RCC 7860 (cell line): ENCODE measurements at regions not wholly inside any gene's neighbourhood (a gene's known extent, or its start where the extent isn't known, plus 50 kb on each side); places are given as distances from the start of the nearest gene placed in this dataset.
A peak's percentile ranks its signal among the peaks of the same experiment; 100 is the strongest.
"Not testable (repeated sequence)": the region's sequence is repeated elsewhere in the genome, so short reads cannot be mapped to it uniquely, and the experiment has no call there.

Source experiments
- DNase-seq: peaks from one replicate; pipeline ENCODE4 v3.0.0-alpha.2; 2015; ENCODE audit warnings: low spot score
- FAIRE-seq: peaks from 2 replicates; lab custom pipeline; 2012; peaks lifted over from hg19 to GRCh38; lab: Jason Lieb, UNC

DNA sequence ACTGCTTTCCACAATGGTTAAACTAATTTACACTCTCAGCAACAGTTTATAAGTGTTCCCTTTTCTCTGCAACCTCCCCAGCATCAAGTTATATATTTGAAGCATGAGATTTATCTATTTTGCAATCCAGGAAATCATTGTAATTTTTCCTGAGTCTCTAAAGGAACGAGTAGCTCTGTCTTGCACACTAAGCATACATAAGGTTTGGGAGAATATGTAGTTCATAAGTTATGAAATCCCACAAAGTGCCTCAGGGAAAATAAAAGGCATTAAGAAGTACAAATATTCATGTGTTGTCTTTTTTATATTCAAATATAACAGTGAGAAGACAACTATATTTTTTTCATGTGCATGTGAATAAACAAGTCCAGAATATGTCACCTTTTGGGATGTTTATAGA is 377.1 kb upstream of the RORB start:
- no peak for FAIRE-seq
- DNase-seq: no peak

DNA sequence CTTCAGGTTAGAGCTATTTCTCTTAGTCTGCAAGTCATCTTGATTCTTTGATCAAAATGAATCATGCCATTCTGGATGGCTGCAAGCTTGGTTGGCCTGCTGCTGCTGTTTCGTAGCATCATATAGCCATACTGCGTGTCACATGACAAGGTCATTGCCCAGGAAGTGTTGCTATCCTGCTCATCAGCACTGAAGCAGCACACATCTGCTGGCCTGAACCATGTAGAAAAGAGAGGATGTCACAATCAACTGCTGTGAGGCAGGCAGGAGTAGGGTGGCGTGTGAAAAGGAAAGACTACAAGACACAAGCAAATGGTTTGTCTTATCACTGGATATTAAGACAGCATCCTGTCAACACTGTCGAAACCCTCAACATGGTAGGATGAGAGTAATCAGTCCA is 376.7 kb upstream of the RORB start:
- no peak for DNase-seq
- no peak for FAIRE-seq

DNA sequence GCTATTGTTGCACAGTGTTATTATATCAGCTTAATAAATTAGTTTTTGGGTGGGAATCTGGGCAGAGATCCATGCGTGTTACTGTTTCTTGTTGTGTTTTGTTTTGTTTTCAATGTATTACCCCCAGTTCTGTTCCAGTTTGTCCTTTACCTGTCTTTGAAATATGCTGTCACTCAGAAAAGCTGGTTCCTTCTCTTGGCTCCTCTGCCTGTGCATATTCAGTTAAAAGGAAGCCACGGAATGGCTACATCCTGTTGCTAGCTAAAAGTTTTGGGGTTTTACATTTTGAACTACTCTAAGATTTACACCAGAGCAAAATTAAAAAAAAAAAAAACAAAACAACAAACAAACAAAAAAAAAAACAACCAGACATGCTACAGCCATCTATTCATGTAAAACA is 374.9 kb upstream of the RORB start:
- DNase-seq (no peak), FAIRE-seq (no peak)

DNA sequence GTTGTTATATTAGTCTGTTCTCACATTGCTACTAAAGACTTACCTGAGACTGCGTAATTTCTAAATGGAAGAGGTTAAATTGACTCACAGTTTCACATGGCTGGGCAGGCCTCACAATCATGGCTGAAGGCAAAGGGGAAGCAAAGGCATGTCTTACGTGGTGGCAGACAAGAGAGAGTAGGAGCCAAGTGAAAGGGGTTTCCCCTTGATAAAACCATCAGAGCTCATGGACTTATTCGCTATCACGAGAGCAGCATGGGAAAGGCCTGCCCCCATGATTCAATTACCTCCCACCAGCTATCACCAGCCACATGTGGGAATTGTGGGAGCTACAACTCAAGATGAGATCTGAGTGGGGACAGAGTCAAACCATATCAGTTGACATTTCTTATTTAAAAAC is 374.5 kb upstream of the RORB start:
- FAIRE-seq (no peak), DNase-seq (peak; percentile 27)

DNA sequence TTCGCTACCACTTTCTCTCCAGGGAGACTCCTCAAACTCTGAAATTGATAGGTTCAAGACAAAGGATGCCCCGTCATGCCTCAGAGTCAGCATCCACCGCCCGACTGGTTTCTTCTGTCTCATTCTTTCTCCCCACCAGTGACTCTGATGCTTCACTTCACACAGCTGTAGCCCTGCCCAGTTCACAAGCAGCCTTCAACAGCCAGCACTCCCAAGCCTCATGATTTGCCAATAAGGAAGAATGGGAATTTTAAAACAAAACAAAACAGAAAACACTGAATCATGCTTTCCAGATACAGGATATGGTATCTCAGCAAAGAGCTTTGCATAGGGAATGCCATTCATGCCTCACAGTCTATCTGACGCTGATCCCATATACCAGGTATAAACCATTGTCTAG is 371.2 kb upstream of the RORB start:
- peak; percentile 57 for DNase-seq
- peak; percentile 69 for FAIRE-seq

DNA sequence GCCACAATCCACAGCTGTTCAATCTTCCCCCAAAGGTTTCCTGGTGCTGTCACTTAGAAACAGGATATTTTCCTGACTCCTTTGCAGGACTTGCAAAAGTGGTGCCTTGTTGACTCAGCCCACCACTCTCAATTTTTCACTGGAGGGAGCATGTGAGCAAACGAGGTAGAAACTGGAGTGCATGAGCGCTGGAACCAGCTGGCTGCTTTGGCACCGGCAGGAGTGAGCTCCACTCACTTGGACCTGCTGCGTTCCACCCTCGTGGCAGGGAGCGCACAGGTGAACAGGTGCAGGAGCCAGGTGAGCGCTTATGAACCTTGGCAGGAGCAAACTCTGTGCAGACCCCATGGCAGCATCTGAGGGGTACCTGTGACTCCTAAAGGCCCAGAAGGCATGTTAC is 364.1 kb upstream of the RORB start:
- DNase-seq (no peak), FAIRE-seq (no peak)

DNA sequence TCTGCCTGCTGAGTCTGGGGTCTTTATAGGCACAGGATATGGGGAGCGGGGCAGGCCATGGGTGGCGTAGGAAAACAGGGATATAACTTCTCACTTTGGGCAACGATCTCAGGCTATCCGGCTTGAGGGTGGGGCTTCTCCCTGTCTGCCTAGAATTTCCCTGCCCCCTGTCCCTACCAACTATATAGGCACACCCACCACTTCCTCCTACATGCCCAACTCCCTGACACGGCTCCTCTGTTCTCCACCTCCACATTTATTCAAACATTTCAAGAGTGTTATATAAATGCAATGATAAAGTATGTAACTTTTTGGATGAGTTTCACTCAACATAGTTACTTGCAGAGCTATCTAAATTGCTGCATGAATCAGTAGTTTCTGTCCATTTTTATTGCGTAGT is 363.2 kb upstream of the RORB start:
- no peak for DNase-seq
- no peak for FAIRE-seq

DNA sequence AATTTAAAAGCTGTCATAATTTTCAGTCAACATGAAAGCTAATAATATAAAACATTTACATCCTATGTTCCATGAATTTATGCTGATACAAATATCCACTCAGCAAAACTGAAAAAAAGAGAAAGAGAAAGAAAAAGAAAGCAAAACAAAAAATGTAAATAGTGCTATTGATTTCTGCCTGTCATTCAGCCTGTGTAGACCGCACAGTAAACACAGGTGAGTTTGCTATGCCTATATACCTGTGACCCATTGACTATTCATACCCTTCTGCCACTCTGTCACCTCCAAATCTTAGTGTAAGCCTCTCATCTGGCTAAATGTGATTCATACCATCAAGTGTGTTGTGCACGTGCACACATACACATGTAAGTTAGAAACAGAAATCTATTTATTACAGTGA is 359.0 kb upstream of the RORB start:
- DNase-seq (no peak), FAIRE-seq (no peak)

DNA sequence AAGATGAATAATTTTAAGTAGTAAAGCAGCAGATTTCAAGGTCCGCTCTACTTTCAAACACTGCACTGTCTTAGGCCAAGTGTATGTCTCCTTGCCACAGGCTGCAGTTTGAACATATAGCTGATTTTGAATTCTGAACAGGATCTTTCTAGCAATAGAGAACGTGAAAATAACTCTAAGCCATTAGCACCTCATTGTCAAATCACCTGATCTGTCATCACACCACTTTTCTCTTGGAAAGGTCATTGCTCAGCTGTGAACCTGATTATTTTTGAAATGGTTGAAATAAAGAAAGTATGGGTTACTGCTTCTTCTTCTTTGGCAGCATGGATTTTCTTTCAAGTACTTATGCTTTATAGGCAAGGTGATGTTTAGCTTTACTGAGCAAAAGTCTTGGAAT is 357.0 kb upstream of the RORB start:
- no peak for FAIRE-seq
- no peak for DNase-seq

DNA sequence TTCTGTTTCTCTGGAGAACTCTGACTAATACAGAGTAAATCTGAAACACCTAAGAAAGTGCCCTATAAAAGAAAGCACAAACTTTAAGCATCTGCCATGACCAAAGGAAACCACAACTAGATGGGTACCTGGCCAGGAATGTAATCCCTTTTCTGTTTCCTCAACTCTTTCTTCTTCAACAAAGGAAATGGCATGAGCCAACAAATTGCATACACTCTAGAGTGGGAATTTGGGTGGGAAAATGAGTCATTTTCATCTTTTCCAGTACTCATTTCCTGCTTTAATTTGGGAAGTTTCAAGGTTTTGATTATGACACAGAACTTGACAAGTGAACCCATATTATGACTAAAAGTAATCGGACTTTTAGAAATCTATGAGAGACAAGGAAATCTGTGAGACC is 349.2 kb upstream of the RORB start:
- FAIRE-seq: no peak
- no peak for DNase-seq

DNA sequence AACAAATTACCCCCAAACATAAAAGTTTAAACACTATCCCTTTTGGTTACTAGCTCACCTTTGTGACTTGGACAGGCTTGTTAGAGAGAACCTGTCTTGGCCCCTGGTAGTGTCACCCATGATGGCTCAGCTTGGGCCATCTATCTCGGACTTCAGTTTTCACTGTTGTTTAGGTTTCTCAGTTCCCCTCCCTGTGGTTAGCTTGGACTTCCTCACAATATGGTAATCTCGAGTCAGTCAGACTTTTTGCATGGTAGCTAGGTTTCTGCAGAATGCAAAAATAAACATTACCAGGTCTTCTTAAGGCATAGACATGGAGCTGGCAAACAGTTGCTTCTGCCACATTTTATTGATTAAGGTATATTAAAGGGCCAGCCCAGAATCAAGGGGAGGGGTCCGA is 324.3 kb upstream of the RORB start:
- FAIRE-seq: no peak
- DNase-seq: no peak

DNA sequence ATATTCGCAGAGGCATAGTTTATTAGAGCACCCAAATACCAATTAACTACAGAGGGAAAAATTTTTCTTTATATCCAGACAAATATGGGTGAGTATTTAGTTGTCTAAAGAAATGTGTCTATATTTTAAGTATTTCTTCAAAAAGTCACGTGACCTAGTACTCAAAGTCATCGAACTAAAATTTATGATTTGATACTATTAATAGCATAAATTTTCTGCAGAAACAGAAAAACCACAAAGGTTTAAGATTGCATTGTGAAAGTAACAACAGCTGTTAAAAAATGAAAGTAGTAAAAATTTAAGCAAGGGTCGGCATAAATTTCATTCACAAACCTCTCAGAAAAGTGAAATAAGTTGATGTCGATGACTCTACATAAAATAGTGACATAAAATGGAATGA is 323.9 kb upstream of the RORB start:
- FAIRE-seq: no peak

DNA sequence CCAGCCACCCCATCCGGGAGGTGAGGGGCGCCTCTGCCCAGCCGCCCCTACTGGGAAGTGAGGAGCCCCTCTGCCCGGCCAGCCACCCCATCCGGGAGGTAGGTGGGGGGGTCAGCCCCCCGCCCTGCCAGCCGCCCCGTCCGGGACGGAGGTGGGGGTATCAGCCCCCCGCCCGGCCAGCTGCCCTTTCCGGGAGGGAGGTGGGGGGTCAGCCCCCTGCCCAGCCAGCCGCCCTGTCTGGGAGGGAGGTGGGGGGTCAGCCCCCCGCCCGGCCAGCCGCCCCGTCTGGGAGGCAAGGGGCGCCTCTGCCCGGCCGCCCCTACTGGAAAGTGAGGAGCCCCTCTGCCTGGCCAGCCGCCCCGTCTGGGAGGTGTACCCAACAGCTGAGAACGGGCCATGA is 299.4 kb upstream of the RORB start:
- DNase-seq, FAIRE-seq: not testable (repeated sequence)

More for the DNA sequence above, 323.9 kb upstream of the RORB start:
- no peak for DNase-seq

DNA sequence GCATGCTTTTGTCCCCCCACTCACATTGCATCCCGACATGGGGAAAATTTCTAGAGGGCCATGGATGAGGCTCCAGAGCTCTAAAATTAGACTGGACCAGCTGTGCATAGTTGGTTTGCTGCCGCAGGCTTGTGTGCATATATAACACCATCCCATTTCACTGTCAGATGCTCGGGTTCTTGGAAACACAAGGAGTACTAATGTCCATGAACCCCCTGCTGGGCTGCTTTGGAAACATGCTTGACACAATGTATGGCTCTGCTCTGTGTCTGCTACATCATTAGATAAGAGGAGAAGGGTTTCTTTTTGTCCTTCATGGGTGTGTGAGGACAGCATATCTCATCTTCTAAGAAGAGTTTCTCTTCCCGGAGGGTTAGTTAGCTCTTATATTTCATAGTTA is 292.1 kb upstream of the RORB start:
- no peak for FAIRE-seq

DNA sequence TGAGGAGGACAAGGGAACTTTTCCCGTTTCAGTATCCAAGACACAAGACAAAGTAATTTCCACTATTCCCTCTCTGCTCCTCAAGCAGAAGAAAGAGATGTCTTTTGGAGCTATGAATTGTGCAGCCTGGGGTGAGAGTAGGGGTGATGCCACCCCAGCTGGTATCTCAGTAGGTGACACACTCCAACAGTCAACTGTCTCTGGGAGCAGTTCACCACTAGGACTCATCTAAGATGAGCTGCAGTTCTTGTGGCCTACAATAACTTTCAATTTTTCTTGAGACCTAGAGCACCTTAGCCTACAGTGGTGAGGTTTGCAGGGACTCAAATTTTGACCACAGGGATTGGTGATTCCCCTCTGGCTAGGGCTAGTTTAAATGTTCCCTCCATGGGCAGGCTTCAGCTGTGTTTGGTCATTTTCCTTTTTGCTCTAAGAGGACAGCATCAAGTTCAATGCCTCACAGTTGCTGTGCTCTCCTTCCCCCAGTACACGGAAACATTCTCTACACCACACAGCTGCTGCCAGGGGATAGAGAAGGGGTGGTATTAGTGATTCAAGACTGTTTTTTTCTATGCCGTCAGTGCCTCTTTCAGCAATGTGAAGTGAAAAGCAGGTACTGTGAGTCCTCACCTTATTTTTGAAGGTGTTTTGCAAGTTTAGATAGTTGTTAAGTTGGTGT is 278.6 kb upstream of the RORB start:
- FAIRE-seq (no peak), DNase-seq (no peak)

More for the DNA sequence above, 292.1 kb upstream of the RORB start:
- DNase-seq: no peak

DNA sequence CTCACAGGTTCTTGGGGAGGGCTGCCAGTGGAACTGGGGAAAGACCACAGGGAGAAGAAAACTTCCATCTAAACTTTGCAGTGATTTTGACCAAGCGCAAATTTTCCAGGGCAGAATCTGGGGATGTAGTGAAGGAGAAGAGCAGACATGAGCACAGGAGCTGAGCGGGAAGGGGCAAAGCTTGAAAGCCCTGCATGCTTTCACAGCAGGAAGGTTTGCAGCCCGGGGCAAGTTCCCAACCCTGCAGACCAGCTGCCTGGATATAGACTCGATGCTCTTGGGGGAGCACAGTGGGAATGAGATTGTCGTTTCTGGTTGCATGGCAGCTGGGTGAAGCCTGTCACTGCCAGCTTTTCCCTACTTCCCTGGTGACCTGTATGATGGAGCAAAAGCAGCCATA is 276.8 kb upstream of the RORB start:
- DNase-seq: no peak
- FAIRE-seq: no peak

DNA sequence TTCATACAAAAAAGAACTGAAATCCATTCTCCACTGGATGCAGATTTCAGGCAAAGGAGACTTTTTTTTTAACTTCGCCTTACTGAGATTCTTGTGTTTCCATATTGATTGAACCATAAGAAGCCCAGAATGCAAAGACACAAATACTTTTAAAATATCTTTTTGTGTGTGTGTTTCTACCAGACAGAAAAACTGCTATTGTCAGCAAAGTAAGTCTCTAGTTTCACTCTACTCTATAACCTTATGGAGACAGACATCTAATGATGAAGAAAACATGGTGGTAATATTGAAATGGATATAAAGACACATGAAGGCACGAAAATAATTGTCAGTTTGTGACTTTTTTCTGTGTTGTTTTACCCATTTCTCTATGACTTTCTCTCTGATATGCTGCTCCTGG is 260.3 kb upstream of the RORB start:
- DNase-seq (no peak), FAIRE-seq (no peak)

DNA sequence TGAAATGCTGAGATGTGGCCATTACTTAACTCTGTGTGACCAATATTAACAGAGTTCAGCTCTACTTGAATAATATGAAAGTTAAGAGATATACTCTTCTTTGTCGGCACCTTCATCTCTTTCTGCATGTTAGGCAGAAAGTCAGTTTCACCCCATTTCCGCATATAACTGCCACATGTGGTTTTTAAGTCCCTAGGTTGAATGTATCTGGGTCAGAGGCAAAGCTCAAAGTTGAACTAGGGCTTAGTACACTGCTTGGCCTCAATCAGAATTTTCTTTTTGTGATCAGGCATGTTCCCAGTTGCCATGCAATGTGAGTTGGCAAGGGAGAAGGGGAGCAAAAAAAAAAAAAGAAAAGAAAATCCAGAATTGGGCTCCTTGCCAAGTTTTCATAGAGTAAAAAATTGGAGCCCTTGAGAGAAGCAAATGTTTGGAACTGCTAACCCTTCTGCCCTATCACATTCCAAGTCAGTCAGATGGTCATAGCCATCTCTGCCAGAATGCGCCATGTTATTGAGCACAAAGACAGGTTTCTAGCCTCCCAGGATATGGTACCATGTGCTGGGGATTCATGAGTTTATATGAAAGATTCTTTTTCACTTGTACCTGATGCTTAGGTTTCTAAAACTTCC is 251.2 kb upstream of the RORB start:
- DNase-seq: no peak
- FAIRE-seq: no peak

DNA sequence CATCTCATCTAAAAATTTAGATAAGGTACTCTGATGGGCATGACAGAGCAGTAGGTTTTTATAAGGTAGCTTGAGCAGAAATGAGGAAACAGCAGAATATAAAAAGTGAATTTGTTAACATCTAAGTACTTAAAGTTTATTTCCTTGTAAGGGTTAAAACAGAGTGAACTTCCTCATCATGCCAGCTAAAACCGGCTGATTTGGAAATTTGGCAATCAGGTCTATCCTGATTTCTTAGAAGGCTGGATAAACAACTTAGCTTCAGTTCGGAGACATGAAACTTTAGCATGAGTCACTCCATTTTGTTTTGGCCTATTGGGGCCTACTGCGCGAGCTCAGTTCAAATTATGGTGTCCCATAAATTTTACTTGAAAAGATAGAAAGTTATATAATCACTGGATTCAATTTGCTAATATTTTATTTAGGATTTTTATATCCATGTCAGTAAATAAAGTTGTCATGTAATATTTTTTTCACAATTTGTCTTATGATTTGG is 241.6 kb upstream of the RORB start:
- no peak for DNase-seq
- no peak for FAIRE-seq

DNA sequence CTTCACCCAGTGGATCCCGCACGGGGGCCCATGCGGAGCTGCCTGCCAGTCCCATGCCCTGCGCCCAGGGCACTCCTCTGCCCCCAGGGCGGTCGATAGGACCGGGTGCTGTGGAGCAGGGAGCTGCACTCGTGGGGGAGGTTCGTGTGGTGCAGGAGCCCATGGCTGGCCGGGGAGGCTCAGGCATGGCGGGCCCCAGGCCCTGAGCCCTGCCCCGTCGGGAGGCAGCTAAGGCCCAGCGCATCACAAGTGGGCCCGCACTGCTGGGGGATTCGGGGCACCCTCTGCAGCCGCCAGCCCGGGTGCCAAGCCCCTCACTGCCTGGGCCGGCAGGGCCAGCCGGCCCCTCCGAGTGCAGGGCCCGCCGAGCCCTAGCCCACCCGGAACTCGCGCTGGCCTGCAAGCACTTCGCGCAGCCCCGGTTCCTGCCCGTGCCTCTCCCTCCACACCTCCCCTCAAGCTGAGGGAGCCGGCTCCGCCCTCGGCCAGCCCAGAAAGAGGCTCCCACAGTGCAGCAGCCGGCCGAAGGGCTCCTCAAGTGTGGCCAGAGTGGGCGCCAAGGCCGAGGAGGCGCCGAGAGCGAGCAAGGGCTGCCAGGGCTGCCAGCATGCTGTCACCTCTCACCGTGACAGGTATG is 221.1 kb upstream of the RORB start:
- no peak for DNase-seq
- no peak for FAIRE-seq

DNA sequence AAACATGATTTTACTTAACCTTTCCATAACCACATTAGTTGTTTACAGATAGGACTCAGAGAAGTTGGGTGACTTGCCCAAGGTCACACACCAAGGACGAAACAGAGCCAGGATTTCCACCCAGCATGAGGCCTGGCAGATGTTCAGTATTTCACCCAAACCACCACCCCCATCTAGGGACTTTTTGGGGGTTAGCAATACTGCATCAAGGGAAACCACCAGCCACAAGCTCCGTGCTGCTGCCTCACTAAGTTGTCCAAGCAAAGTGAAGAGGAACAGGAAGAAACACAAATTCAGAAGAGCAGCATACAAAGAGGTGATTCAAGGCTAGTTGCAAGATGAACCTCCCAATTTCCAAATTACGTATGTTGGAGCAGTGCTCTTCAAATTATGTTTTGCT is 219.6 kb upstream of the RORB start:
- DNase-seq (no peak), FAIRE-seq (no peak)

DNA sequence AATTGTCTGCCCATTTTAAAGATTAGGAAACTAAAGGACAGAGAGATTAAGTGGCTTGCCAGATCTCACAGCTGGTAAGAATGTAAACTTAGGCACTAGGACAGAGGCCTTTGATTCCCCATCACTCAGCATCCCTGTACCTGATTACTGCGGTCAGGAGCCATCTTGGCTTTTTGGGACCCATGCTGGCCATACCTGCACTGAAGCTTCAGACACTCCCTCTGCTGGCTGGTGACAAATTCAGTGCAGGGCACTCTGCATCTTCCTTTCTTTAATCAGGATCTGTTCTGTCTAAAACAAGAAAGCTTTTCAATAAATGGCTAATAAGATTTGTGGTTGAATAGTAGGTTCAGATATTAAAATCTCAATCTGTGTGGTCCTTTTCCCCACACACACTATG is 215.5 kb upstream of the RORB start:
- FAIRE-seq (no peak), DNase-seq (no peak)
